Activated naive CD8-positive, alpha-beta T cell (primary cell): ENCODE measurements at regions not wholly inside any gene's neighbourhood (a gene's known extent, or its start where the extent isn't known, plus 50 kb on each side); places are given as distances from the start of the nearest gene placed in this dataset.
A peak's percentile ranks its signal among the peaks of the same experiment; 100 is the strongest.

Experiments used
- H3K27ac Mint-ChIP-seq: one replicate; pipeline ENCODE4 v1.8.0; 2021; ENCODE audit warnings: mixed read lengths
- H3K27me3 Mint-ChIP-seq: one replicate; pipeline ENCODE4 v1.8.0; 2021; ENCODE audit warnings: mixed read lengths
- H3K36me3 Mint-ChIP-seq: one replicate; pipeline ENCODE4 v1.8.0; 2021; ENCODE audit warnings: mixed read lengths
- H3K4me1 Mint-ChIP-seq: one replicate; pipeline ENCODE4 v1.8.0; 2021; ENCODE audit warnings: low read depth, mixed read lengths
- H3K4me3 Mint-ChIP-seq: one replicate; pipeline ENCODE4 v1.8.0; 2021; ENCODE audit warnings: mild to moderate bottlenecking, mixed read lengths
- H3K9me3 Mint-ChIP-seq: one replicate; pipeline ENCODE4 v1.8.0; 2021; ENCODE audit warnings: low read depth, mixed read lengths

DNA sequence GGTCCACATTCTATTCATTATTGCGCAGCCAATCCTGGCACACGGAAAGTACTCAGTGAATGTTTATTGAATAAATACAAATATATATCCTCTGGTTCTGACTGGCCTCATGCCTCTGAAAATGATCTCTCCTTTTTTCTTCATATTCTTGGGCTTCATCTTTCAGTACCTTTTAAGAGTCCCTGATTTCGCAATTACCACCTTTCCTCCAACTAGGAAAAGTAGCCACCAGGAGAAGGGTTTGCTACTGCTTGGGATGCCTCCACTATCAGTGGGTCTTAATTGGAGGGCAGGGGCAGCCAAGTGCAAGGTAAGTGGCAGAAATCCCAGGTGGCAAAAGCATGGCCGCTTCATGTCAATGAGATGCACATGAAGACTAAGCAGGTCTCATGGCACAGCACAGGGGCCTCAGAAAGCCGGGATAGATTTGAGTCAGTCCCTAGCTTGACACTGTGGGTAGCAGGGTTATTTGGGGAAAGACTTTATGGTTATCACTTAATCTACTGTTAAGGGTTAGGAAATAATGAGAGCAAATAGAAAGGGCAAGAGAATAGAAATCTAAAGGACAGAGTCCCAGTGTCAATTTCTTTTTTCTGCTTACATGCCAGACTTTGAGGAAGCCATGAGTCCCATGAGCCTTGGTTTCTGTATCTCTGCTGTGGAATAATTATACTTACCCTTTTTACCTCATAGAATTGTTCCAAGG lies 361.1 kb downstream of the MAN2A1 start:
- no peaks in the 10 kb centered on the region for H3K9me3 Mint-ChIP-seq
- no peak overlapping the region for H3K4me3 Mint-ChIP-seq

GRCh38 chr5:110053205-110053604 lies 363.5 kb downstream of the MAN2A1 start:
- no peak overlapping the region for H3K4me3 Mint-ChIP-seq
- peak overlapping the region; percentile 17 for H3K27ac Mint-ChIP-seq
- no peaks in the 10 kb centered on the region for H3K27me3 Mint-ChIP-seq
- peaks cover 40% of the 10 kb centered on the region for H3K4me1 Mint-ChIP-seq
- no peaks in the 10 kb centered on the region for H3K9me3 Mint-ChIP-seq
- no peaks in the 10 kb centered on the region for H3K36me3 Mint-ChIP-seq

More for the DNA sequence above, 361.1 kb downstream of the MAN2A1 start:
- H3K27ac Mint-ChIP-seq: no peak overlapping the region
- no peaks in the 10 kb centered on the region for H3K27me3 Mint-ChIP-seq
- H3K36me3 Mint-ChIP-seq: no peaks in the 10 kb centered on the region
- H3K4me1 Mint-ChIP-seq: peaks cover 38% of the 10 kb centered on the region

GRCh38 chr5:110053824-110054223 lies 364.1 kb downstream of the MAN2A1 start:
- H3K36me3 Mint-ChIP-seq: no peaks in the 10 kb centered on the region
- H3K4me3 Mint-ChIP-seq: peak overlapping the region; percentile 33
- no peaks in the 10 kb centered on the region for H3K27me3 Mint-ChIP-seq
- no peaks in the 10 kb centered on the region for H3K9me3 Mint-ChIP-seq
- H3K27ac Mint-ChIP-seq: peak overlapping the region; percentile 78
- peaks cover 40% of the 10 kb centered on the region for H3K4me1 Mint-ChIP-seq

- Mint-ChIP-seq H3K27me3 (no peaks in the 10 kb centered on the region), H3K9me3 (no peaks in the 10 kb centered on the region), H3K27ac (peak overlapping the region; percentile 78), H3K4me1 (peaks cover 40% of the 10 kb centered on the region), H3K4me3 (peak overlapping the region; percentile 33), H3K36me3 (no peaks in the 10 kb centered on the region)
Measured at GRCh38 chr5:110054240-110054639, 364.5 kb downstream of the MAN2A1 start.

GRCh38 chr5:110055302-110055701 lies 365.6 kb downstream of the MAN2A1 start:
- Mint-ChIP-seq H3K27ac (peak overlapping the region; percentile 10), H3K4me3 (no peak overlapping the region), H3K9me3 (no peaks in the 10 kb centered on the region), H3K36me3 (no peaks in the 10 kb centered on the region), H3K4me1 (peaks cover 33% of the 10 kb centered on the region), H3K27me3 (no peaks in the 10 kb centered on the region)

- no peak overlapping the region for H3K27ac Mint-ChIP-seq
Measured at GRCh38 chr5:110056580-110057114, 366.9 kb downstream of the MAN2A1 start.

GRCh38 chr5:110058175-110058574 lies 368.4 kb downstream of the MAN2A1 start:
- peaks cover 29% of the 10 kb centered on the region for H3K4me1 Mint-ChIP-seq
- H3K27ac Mint-ChIP-seq: no peak overlapping the region
- H3K9me3 Mint-ChIP-seq: no peaks in the 10 kb centered on the region
- H3K27me3 Mint-ChIP-seq: no peaks in the 10 kb centered on the region
- no peaks in the 10 kb centered on the region for H3K36me3 Mint-ChIP-seq
- no peak overlapping the region for H3K4me3 Mint-ChIP-seq

More at GRCh38 chr5:110056580-110057114, 366.9 kb downstream of the MAN2A1 start:
- peaks cover 33% of the 10 kb centered on the region for H3K4me1 Mint-ChIP-seq
- no peaks in the 10 kb centered on the region for H3K36me3 Mint-ChIP-seq
- H3K4me3 Mint-ChIP-seq: no peak overlapping the region
- no peaks in the 10 kb centered on the region for H3K27me3 Mint-ChIP-seq
- no peaks in the 10 kb centered on the region for H3K9me3 Mint-ChIP-seq

DNA sequence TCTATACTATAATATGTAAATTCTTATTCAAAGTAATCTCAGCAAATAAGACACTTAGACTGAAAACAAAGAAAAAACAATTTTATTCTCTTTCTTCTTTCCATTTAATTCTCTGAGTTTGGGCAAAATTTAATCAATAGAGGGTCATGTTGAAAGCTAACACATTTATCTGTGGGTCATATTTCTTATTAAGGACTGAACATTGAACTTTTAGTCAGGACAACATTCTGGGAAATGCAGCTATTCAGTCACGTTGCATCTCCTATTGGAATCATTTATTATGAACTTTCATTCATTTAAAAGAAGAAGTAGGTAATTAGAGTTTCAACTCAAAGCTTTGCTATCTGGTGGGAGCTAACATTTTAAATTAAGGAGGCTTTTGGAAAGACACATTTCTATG lies 372.5 kb downstream of the MAN2A1 start:
- H3K9me3 Mint-ChIP-seq: no peaks in the 10 kb centered on the region

DNA sequence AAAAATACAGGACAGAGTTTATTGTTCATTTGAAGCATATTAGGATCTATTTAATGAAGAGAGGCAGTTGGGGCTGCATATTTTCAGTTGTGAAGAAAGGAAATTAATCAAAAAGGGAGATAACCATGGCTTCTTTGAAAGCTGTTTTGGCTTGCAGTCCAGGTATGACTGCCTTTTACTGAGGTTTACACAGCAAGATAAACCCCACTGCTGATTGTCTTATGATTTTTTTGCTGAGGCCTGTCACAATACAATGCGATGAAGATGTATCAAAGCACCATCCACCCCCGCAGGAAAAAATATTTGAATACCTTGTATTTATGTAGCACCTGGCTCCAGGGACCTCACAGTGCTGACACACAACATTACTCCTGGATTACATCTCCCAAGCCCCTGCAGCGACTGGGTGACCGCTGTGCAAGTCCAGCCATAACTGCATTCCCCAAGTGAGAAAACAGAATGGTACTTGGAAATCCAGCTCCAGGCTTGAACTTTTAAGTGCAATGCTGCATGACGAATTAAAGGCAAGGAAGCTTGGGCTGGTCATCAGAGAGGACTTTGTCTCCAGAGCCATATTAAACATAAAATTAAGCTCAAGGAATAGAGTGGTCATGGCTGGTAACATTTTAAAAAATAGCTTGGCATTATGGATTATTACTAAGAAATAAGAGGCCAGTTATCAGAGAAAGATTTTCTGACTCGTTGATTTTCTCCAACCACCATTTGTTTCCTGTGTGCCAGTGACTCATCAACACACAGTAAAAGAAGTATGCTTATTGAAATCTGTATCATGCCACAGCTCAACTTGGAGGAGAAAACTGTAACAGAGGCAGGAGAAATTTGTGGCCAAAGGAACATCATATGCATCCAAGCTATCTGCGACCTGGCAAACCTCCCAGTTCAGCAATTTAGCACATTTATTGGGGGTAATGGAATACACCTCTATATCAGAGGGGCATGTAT lies 374.2 kb downstream of the MAN2A1 start:
- Mint-ChIP-seq H3K27ac (no peak overlapping the region), H3K36me3 (no peaks in the 10 kb centered on the region), H3K4me3 (peak overlapping the region; percentile 36), H3K27me3 (no peaks in the 10 kb centered on the region), H3K4me1 (peaks cover 25% of the 10 kb centered on the region), H3K9me3 (no peaks in the 10 kb centered on the region)

More for the DNA sequence above, 372.5 kb downstream of the MAN2A1 start:
- Mint-ChIP-seq H3K4me3 (no peak overlapping the region), H3K36me3 (no peaks in the 10 kb centered on the region), H3K27me3 (no peaks in the 10 kb centered on the region), H3K4me1 (peaks cover 19% of the 10 kb centered on the region), H3K27ac (no peak overlapping the region)

DNA sequence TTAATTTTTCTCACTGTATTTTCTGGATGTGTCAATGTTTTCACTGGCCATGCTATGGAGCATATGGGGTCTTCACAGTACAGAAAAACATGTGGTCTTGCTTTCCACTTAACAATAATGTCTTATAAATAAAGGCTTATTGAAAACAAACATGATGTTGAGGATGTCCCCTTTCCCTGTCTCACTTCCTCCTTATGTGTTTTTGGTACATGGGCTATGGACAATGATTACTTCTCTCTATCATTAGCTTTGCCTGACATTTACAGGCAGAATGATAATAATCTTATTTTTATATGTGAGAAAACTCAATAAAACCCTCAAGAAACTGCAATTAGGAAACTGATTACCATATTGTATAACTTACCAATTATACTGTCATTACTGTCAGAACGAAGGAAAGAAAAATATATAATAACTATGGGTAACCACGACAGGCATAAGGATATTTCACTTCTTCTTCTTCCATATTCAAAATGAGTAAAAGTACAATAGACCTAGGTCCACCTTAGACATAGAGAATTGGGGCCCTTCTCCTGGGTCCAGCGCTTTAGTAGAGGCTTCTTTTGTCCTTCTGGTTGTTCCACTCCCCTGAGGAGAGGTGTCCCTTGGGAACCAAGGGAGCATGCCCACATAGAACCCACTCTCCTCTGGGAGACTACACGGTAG lies 375.0 kb downstream of the MAN2A1 start:
- Mint-ChIP-seq H3K9me3 (no peaks in the 10 kb centered on the region), H3K27ac (no peak overlapping the region), H3K36me3 (no peaks in the 10 kb centered on the region), H3K4me3 (no peak overlapping the region), H3K27me3 (no peaks in the 10 kb centered on the region), H3K4me1 (peaks cover 26% of the 10 kb centered on the region)

DNA sequence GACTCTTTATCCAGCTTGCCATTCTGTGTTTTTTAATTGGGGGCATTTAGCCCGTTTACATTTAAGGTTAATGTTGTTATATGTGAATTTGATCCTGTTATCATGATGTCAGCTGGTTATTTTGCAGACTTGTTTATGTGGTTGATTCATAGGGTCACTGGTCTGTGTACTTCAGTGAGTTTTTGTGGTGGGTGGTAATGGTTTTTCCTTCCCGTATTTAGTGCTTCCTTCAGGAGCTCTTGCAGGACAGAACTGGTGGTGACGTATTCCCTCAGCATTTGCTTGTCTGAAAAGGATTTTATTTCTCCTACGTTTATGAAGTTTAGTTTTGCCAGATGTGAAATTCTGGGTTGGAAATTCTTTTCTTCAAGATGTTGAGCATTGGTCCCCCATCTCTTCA lies 381.1 kb downstream of the MAN2A1 start:
- no peak overlapping the region for H3K27ac Mint-ChIP-seq
- peaks cover 16% of the 10 kb centered on the region for H3K9me3 Mint-ChIP-seq
- H3K4me3 Mint-ChIP-seq: no peak overlapping the region
- peaks cover 29% of the 10 kb centered on the region for H3K36me3 Mint-ChIP-seq
- H3K27me3 Mint-ChIP-seq: no peaks in the 10 kb centered on the region
- H3K4me1 Mint-ChIP-seq: peaks cover 10% of the 10 kb centered on the region

DNA sequence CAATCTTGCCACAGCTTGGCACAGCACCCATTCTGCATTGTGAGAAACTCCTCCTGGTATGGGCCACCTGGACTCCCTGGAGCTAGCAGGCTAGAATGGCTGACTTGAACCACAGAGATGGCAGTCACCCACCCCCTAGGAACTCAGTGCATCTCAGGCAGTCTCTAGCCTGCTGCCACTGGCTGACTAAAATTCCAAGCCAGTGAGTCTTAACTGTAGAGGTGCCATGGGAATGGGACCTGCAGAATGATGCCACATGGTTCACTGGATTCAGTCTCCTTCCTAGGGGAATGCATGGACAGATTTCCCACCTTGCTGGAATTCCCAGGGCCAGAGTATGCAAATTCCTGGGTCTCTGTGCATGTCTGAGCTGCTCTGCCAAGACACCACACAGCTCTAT lies 382.9 kb downstream of the MAN2A1 start:
- H3K27me3 Mint-ChIP-seq: peaks cover 1% of the 10 kb centered on the region
- peaks cover 29% of the 10 kb centered on the region for H3K36me3 Mint-ChIP-seq
- H3K9me3 Mint-ChIP-seq: peaks cover 16% of the 10 kb centered on the region
- H3K27ac Mint-ChIP-seq: no peak overlapping the region
- peaks cover 7% of the 10 kb centered on the region for H3K4me1 Mint-ChIP-seq
- no peak overlapping the region for H3K4me3 Mint-ChIP-seq

DNA sequence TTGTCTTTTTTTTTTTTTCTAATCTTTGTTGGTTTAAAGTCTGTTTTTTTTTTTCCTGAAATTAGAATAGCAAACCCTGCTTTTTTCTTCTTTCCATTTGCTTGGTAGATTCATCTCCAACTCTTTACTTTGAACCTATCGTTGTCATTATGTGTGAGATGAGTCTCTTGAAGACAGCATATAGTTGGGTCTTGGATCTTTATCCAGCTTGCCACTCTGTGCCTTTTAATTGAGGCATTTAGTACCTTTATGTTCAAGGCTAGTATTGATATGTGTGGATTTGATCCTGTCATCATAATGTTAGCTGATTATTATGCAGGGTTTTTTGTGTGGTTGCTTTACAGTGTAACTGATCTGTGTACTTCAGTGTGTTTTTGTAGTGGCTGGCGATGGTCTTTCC lies 383.8 kb downstream of the MAN2A1 start:
- no peak overlapping the region for H3K4me3 Mint-ChIP-seq
- H3K36me3 Mint-ChIP-seq: peaks cover 29% of the 10 kb centered on the region
- no peak overlapping the region for H3K27ac Mint-ChIP-seq
- peaks cover 6% of the 10 kb centered on the region for H3K4me1 Mint-ChIP-seq
- H3K9me3 Mint-ChIP-seq: peaks cover 16% of the 10 kb centered on the region
- H3K27me3 Mint-ChIP-seq: peaks cover 1% of the 10 kb centered on the region

- peaks cover 16% of the 10 kb centered on the region for H3K9me3 Mint-ChIP-seq
Measured at GRCh38 chr5:110075656-110076055, 385.9 kb downstream of the MAN2A1 start.

More at GRCh38 chr5:110075656-110076055, 385.9 kb downstream of the MAN2A1 start:
- H3K36me3 Mint-ChIP-seq: peaks cover 24% of the 10 kb centered on the region
- peaks cover 1% of the 10 kb centered on the region for H3K27me3 Mint-ChIP-seq
- peaks cover 1% of the 10 kb centered on the region for H3K4me1 Mint-ChIP-seq
- no peak overlapping the region for H3K4me3 Mint-ChIP-seq
- no peak overlapping the region for H3K27ac Mint-ChIP-seq
